Left lung (tissue), 4 donors: ENCODE measurements at regions not wholly inside any gene's neighbourhood (a gene's known extent, or its start where the extent isn't known, plus 50 kb on each side); places are given as distances from the start of the nearest gene placed in this dataset.

Experiments used
- ATAC-seq: fragments of 200-7000 bp; cut with Tn5 transposase; one replicate; pipeline ENCODE4 v1.9.1; 2020; ENCODE audit warnings: moderate library complexity
- DNase-seq, 4 donors: peaks; one replicate each; pipeline ENCODE4 v3.0.0-alpha.2; 2013 to 2020
- H3K27ac ChIP-seq, 2 donors: fragments of 200-600 bp; sonication (generic) in 1 of 2; one replicate each; pipeline versions ENCODE4 v1.5.0 to v1.8.0; 2020 to 2021
- H3K27me3 ChIP-seq, 2 donors: fragments of 200-600 bp; sonication (generic) in 1 of 2; one replicate each; pipeline versions ENCODE4 v1.5.0 to v1.8.0; 2020 to 2021
- H3K36me3 ChIP-seq, 2 donors: fragments of 200-600 bp; sonication (generic) in 1 of 2; one replicate each; pipeline versions ENCODE4 v1.5.0 to v1.8.0; 2020 to 2021
- H3K4me1 ChIP-seq, 2 donors: fragments of 200-600 bp; one replicate each; pipeline ENCODE4 v1.8.0; 2021
- H3K4me3 ChIP-seq, 2 donors: fragments of 200-600 bp; sonication (generic) in 1 of 2; one replicate each; pipeline versions ENCODE4 v1.5.0 to v1.8.0; 2020 to 2021; ENCODE audit warnings: mild to moderate bottlenecking in 1 of 2
- H3K9me3 ChIP-seq, 2 donors: fragments of 200-600 bp; sonication (generic) in 1 of 2; one replicate each; pipeline versions ENCODE4 v1.5.0 to v1.8.0; 2020 to 2021
- CTCF ChIP-seq, 2 donors: fragments of 200-600 bp; sonication (generic) in 1 of 2; IDR thresholded peaks; one replicate each; pipeline versions ENCODE4 v1.5.0 to v1.8.0; 2021; ENCODE audit warnings: antibody characterized with exemption in 2 of 2
- intact Hi-C, 2 donors: fragments of 100-400 bp; cut with DNase I; formaldehyde crosslinking; loops; one replicate each; pipeline versions ENCODE4 v1.11.2 to v1.14.2; 2022
- donor health status: DM: no; HTN: yes; CAD: no.
- donor health status: DM: no; HTN: no; CAD: no.

GRCh38 chr6:44049163-44049988 is 77.9 kb downstream of the MRPL14 start:
- intact Hi-C loops: no loop called here
- Histone ChIP-seq H3K36me3 (no peaks in the 10 kb centered on the region), H3K9me3 (no peaks in the 10 kb centered on the region), H3K27me3 (no peaks in the 10 kb centered on the region), H3K27ac (no peak overlapping the region), H3K4me3 (no peak overlapping the region), H3K4me1 (peaks cover 9 to 28% of the 10 kb centered on the region in 2 donors)
- DNase-seq (peak in 1 of 4 donors; percentile 27), ATAC-seq (peak; percentile 37)
- TF ChIP-seq CTCF (IDR thresholded peaks at IDR 0.05): no peak

- no peak for TF ChIP-seq CTCF (IDR thresholded peaks at IDR 0.05)
These were observed 79.0 kb downstream of the MRPL14 start for GRCh38 chr6:44048277-44048676.

GRCh38 chr6:44047801-44048200 is 79.5 kb downstream of the MRPL14 start:
- DNase-seq: no peak
- Histone ChIP-seq H3K27me3 (no peaks in the 10 kb centered on the region), H3K4me3 (no peak overlapping the region), H3K4me1 (peaks cover 15 to 20% of the 10 kb centered on the region in 2 donors), H3K27ac (no peak overlapping the region), H3K9me3 (no peaks in the 10 kb centered on the region), H3K36me3 (no peaks in the 10 kb centered on the region)
- no peak for TF ChIP-seq CTCF (IDR thresholded peaks at IDR 0.05)
- intact Hi-C loops: no loop called here
- ATAC-seq: no peak

More at GRCh38 chr6:44048277-44048676, 79.0 kb downstream of the MRPL14 start:
- DNase-seq (no peak), ATAC-seq (no peak)
- intact Hi-C loops: no loop called here
- Histone ChIP-seq H3K36me3 (no peaks in the 10 kb centered on the region), H3K27ac (no peak overlapping the region), H3K4me3 (no peak overlapping the region), H3K9me3 (no peaks in the 10 kb centered on the region), H3K27me3 (no peaks in the 10 kb centered on the region), H3K4me1 (peaks cover 13 to 24% of the 10 kb centered on the region in 2 donors)

- H3K4me3 ChIP-seq: no peak overlapping the region
- no peak for DNase-seq
- H3K27ac ChIP-seq: no peak overlapping the region
- intact Hi-C loops: no loop called here
- H3K27me3 ChIP-seq: no peaks in the 10 kb centered on the region
- no peaks in the 10 kb centered on the region for H3K9me3 ChIP-seq
- no peaks in the 10 kb centered on the region for H3K36me3 ChIP-seq
- no peak for ATAC-seq
- peaks cover 13 to 15% of the 10 kb centered on the region in 2 donors for H3K4me1 ChIP-seq
- TF ChIP-seq CTCF (IDR thresholded peaks at IDR 0.05): no peak
These were observed 80.1 kb downstream of the MRPL14 start for GRCh38 chr6:44047179-44047546.

- ATAC-seq (no peak), DNase-seq (no peak)
- H3K4me3 ChIP-seq: no peak overlapping the region
- peaks cover 12 to 15% of the 10 kb centered on the region in 2 donors for H3K4me1 ChIP-seq
- H3K9me3 ChIP-seq: no peaks in the 10 kb centered on the region
- H3K36me3 ChIP-seq: no peaks in the 10 kb centered on the region
- intact Hi-C loops: no loop called here
- no peak for TF ChIP-seq CTCF (IDR thresholded peaks at IDR 0.05)
- no peaks in the 10 kb centered on the region for H3K27me3 ChIP-seq
- H3K27ac ChIP-seq: no peak overlapping the region
These were observed 80.6 kb downstream of the MRPL14 start for GRCh38 chr6:44046516-44047178.
